WTC11 (cell line): ENCODE measurements at regions not wholly inside any gene's neighbourhood (a gene's known extent, or its start where the extent isn't known, plus 50 kb on each side); places are given as distances from the start of the nearest gene placed in this dataset.

Source experiments
- ESRRA ChIP-seq: sonication (generic); formaldehyde crosslinking; IDR thresholded peaks from 2 replicates; pipeline ENCODE4 v1.8.1; 2022; ENCODE audit warnings: mild to moderate bottlenecking, missing genetic modification reagents, borderline replicate concordance
- NR2C2 ChIP-seq: sonication (generic); formaldehyde crosslinking; IDR thresholded peaks from 2 replicates; pipeline ENCODE4 v1.8.0; 2022; ENCODE audit warnings: mild to moderate bottlenecking, missing genetic modification reagents
- TCF7 ChIP-seq: sonication (generic); formaldehyde crosslinking; IDR thresholded peaks from 2 replicates; pipeline ENCODE4 v1.8.0; 2022; ENCODE audit warnings: mild to moderate bottlenecking, low read depth, missing genetic modification reagents, moderate library complexity
- TF ChIP-seq, protein P1 (sequence below): fragments of 200-600 bp; IDR thresholded peaks from 2 replicates; pipeline ENCODE4 v1.8.0; 2022; ENCODE audit warnings: antibody characterized with exemption
- TF ChIP-seq, protein P2 (sequence below): sonication (generic); formaldehyde crosslinking; IDR thresholded peaks from 2 replicates; pipeline ENCODE4 v1.8.1; 2022; ENCODE audit warnings: mild to moderate bottlenecking, missing genetic modification reagents, moderate library complexity, borderline replicate concordance
- TF ChIP-seq, protein P3 (sequence below): sonication (generic); formaldehyde crosslinking; IDR thresholded peaks from 2 replicates; pipeline ENCODE4 v1.8.0; 2022; ENCODE audit warnings: mild to moderate bottlenecking, missing genetic modification reagents
- TF ChIP-seq, protein P4 (sequence below): sonication (generic); formaldehyde crosslinking; IDR thresholded peaks from 2 replicates; pipeline ENCODE4 v1.8.0; 2023; ENCODE audit warnings: missing genetic modification reagents
- TF ChIP-seq, protein P5 (sequence below): fragments of 250-450 bp; sonication (Bioruptor Pico); IDR thresholded peaks from 2 replicates; pipeline ENCODE4 v2.1.2; 2022; ENCODE audit warnings: mild to moderate bottlenecking, moderate library complexity

GRCh38 chr18:39994498-39994897 lies 1960.5 kb upstream of the PIK3C3 start:
- TF ChIP-seq, protein P1, sequence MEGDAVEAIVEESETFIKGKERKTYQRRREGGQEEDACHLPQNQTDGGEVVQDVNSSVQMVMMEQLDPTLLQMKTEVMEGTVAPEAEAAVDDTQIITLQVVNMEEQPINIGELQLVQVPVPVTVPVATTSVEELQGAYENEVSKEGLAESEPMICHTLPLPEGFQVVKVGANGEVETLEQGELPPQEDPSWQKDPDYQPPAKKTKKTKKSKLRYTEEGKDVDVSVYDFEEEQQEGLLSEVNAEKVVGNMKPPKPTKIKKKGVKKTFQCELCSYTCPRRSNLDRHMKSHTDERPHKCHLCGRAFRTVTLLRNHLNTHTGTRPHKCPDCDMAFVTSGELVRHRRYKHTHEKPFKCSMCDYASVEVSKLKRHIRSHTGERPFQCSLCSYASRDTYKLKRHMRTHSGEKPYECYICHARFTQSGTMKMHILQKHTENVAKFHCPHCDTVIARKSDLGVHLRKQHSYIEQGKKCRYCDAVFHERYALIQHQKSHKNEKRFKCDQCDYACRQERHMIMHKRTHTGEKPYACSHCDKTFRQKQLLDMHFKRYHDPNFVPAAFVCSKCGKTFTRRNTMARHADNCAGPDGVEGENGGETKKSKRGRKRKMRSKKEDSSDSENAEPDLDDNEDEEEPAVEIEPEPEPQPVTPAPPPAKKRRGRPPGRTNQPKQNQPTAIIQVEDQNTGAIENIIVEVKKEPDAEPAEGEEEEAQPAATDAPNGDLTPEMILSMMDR: no peak
- TF ChIP-seq, protein P2, sequence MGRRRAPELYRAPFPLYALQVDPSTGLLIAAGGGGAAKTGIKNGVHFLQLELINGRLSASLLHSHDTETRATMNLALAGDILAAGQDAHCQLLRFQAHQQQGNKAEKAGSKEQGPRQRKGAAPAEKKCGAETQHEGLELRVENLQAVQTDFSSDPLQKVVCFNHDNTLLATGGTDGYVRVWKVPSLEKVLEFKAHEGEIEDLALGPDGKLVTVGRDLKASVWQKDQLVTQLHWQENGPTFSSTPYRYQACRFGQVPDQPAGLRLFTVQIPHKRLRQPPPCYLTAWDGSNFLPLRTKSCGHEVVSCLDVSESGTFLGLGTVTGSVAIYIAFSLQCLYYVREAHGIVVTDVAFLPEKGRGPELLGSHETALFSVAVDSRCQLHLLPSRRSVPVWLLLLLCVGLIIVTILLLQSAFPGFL (CRISPR knock-in tag): no peak
- TF ChIP-seq, protein P3, sequence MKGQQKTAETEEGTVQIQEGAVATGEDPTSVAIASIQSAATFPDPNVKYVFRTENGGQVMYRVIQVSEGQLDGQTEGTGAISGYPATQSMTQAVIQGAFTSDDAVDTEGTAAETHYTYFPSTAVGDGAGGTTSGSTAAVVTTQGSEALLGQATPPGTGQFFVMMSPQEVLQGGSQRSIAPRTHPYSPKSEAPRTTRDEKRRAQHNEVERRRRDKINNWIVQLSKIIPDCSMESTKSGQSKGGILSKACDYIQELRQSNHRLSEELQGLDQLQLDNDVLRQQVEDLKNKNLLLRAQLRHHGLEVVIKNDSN (CRISPR knock-in tag): no peak
- TF ChIP-seq, protein P4, sequence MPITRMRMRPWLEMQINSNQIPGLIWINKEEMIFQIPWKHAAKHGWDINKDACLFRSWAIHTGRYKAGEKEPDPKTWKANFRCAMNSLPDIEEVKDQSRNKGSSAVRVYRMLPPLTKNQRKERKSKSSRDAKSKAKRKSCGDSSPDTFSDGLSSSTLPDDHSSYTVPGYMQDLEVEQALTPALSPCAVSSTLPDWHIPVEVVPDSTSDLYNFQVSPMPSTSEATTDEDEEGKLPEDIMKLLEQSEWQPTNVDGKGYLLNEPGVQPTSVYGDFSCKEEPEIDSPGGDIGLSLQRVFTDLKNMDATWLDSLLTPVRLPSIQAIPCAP (CRISPR knock-in tag): no peak
- no peak for TF ChIP-seq NR2C2
- TF ChIP-seq, protein P5, sequence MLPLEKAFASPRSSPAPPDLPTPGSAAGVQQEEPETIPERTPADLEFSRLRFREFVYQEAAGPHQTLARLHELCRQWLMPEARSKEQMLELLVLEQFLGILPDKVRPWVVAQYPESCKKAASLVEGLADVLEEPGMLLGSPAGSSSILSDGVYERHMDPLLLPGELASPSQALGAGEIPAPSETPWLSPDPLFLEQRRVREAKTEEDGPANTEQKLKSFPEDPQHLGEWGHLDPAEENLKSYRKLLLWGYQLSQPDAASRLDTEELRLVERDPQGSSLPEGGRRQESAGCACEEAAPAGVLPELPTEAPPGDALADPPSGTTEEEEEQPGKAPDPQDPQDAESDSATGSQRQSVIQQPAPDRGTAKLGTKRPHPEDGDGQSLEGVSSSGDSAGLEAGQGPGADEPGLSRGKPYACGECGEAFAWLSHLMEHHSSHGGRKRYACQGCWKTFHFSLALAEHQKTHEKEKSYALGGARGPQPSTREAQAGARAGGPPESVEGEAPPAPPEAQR: no peak
- TF ChIP-seq TCF7 (CRISPR knock-in tag): no peak
- TF ChIP-seq ESRRA: no peak
